Smooth muscle cell (in vitro differentiated cells): ENCODE measurements at regions not wholly inside any gene's neighbourhood (a gene's known extent, or its start where the extent isn't known, plus 50 kb on each side); places are given as distances from the start of the nearest gene placed in this dataset.

Experiments
- DNase-seq: peaks from one replicate; lab custom pipeline; 2025; ENCODE audit not compliant: unreplicated experiment; lab: John Stamatoyannopoulos, UW
- H2AFZ ChIP-seq: fragments of 200-600 bp; sonication (generic); 2 replicates; pipeline ENCODE4 v1.6.0; 2016; ENCODE audit warnings: antibody characterized with exemption, low read depth, mild to moderate bottlenecking
- H3F3A ChIP-seq: fragments of 200-600 bp; sonication (generic); 2 replicates; pipeline ENCODE4 v1.6.0; 2017; ENCODE audit warnings: antibody characterized with exemption, low read depth
- H3K27ac ChIP-seq: fragments of 200-600 bp; sonication (generic); 2 replicates; pipeline ENCODE4 v1.5.1; 2016; ENCODE audit warnings: low read depth, mild to moderate bottlenecking
- H3K27me3 ChIP-seq: fragments of 200-600 bp; sonication (generic); 2 replicates; pipeline ENCODE4 v1.6.1; 2016; ENCODE audit warnings: low read depth, mild to moderate bottlenecking
- H3K36me3 ChIP-seq: fragments of 200-600 bp; sonication (generic); 2 replicates; pipeline ENCODE4 v1.5.1; 2016; ENCODE audit warnings: low read depth
- H3K4me1 ChIP-seq: fragments of 200-600 bp; sonication (generic); 2 replicates; pipeline ENCODE4 v1.5.1; 2016; ENCODE audit warnings: low read depth
- H3K4me2 ChIP-seq: fragments of 200-600 bp; sonication (generic); 2 replicates; pipeline ENCODE4 v1.6.0; 2016; ENCODE audit warnings: mild to moderate bottlenecking
- H3K4me3 ChIP-seq: fragments of 200-600 bp; sonication (generic); 2 replicates; pipeline ENCODE4 v1.5.1; 2016; ENCODE audit warnings: mild to moderate bottlenecking
- H3K79me2 ChIP-seq: fragments of 200-600 bp; sonication (generic); 2 replicates; pipeline ENCODE4 v1.6.0; 2016; ENCODE audit warnings: low read depth, mild to moderate bottlenecking
- H3K9ac ChIP-seq: fragments of 200-600 bp; sonication (generic); 2 replicates; pipeline ENCODE4 v1.6.0; 2016; ENCODE audit warnings: low read depth
- H3K9me3 ChIP-seq: fragments of 200-600 bp; sonication (generic); replicated peaks from 2 replicates; pipeline ENCODE4 v1.5.1; 2016; ENCODE audit warnings: low read depth
- H4K20me1 ChIP-seq: fragments of 200-600 bp; sonication (generic); 2 replicates; pipeline ENCODE4 v1.6.0; 2016; ENCODE audit warnings: low read depth
- CTCF ChIP-seq: fragments of 200-600 bp; sonication (generic); IDR thresholded peaks from 2 replicates; pipeline ENCODE4 v1.5.1; 2017; ENCODE audit warnings: borderline replicate concordance, mild to moderate bottlenecking, antibody characterized with exemption; ENCODE audit not compliant: insufficient read depth, poor library complexity, severe bottlenecking
- WGBS: methylation state at CpG from one replicate; pipeline ENCODE4 v1.1.7; 2016; ENCODE audit warnings: low lambda C conversion rate; 5-methylcytosine and 5-hydroxymethylcytosine counted together

- no peak overlapping the region for H3K27ac ChIP-seq
Measured at GRCh38 chr1:196063952-196064351, 544.3 kb downstream of the KCNT2 start.

DNA sequence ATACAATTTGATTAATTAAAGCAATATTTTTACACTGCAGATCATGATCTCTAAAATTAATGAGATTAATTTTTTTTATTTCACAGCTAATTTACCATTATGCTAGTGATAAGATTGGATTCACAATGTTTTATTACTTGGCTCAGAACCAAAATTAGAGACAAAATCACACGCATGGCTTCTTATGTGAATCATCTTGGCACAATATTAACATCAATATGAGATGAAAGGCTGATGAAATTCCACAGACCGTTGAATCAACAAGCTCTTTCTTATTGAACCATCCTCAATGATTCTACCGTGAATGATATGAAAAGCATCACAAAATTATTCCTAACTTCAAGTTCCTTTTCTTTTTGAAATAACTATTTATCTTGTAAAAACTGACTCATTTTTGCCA lies 544.9 kb downstream of the KCNT2 start:
- H3K9me3 ChIP-seq, result no peaks in the 10 kb centered on the region
- no peaks in the 10 kb centered on the region for H3K79me2 ChIP-seq
- no peak for DNase-seq
- H3K27me3 ChIP-seq, result no peaks in the 10 kb centered on the region
- H3K9ac ChIP-seq, result no peak overlapping the region
- H3F3A ChIP-seq, result no peaks in the 10 kb centered on the region
- H4K20me1 ChIP-seq, result no peaks in the 10 kb centered on the region
- H3K27ac ChIP-seq, result no peak overlapping the region
- TF ChIP-seq CTCF, result no peak
- WGBS, result 95% methylated on average over 3 of the region's 3 CpGs
- no peak overlapping the region for H3K4me2 ChIP-seq
- H3K4me3 ChIP-seq, result no peak overlapping the region
- no peak overlapping the region for H2AFZ ChIP-seq
- no peaks in the 10 kb centered on the region for H3K36me3 ChIP-seq
- H3K4me1 ChIP-seq, result no peaks in the 10 kb centered on the region

More at GRCh38 chr1:196063952-196064351, 544.3 kb downstream of the KCNT2 start:
- Histone ChIP-seq H3K79me2 (no peaks in the 10 kb centered on the region), H3K4me2 (no peak overlapping the region), H3K4me3 (no peak overlapping the region), H3K9ac (no peak overlapping the region), H3K36me3 (no peaks in the 10 kb centered on the region), H3K27me3 (no peaks in the 10 kb centered on the region), H3F3A (no peaks in the 10 kb centered on the region), H4K20me1 (no peaks in the 10 kb centered on the region), H3K9me3 (no peaks in the 10 kb centered on the region), H3K4me1 (no peaks in the 10 kb centered on the region), H2AFZ (no peak overlapping the region)
- no peak for DNase-seq
- WGBS, result 91% methylated on average over 2 of the region's 2 CpGs
- TF ChIP-seq CTCF, result no peak

- no peak overlapping the region for H2AFZ ChIP-seq
- no peak overlapping the region for H3K4me2 ChIP-seq
- H3K4me1 ChIP-seq, result no peaks in the 10 kb centered on the region
- no peaks in the 10 kb centered on the region for H3K36me3 ChIP-seq
- no peaks in the 10 kb centered on the region for H3K9me3 ChIP-seq
- H3F3A ChIP-seq, result no peaks in the 10 kb centered on the region
- DNase-seq, result no peak
- no peaks in the 10 kb centered on the region for H4K20me1 ChIP-seq
- no peaks in the 10 kb centered on the region for H3K27me3 ChIP-seq
- H3K79me2 ChIP-seq, result no peaks in the 10 kb centered on the region
- TF ChIP-seq CTCF, result no peak
- no peak overlapping the region for H3K9ac ChIP-seq
- H3K4me3 ChIP-seq, result no peak overlapping the region
- no peak overlapping the region for H3K27ac ChIP-seq
Measured at GRCh38 chr1:196060539-196060938, 547.7 kb downstream of the KCNT2 start.

- Histone ChIP-seq H2AFZ (no peak overlapping the region), H3K4me1 (no peaks in the 10 kb centered on the region), H4K20me1 (no peaks in the 10 kb centered on the region), H3F3A (no peaks in the 10 kb centered on the region), H3K36me3 (no peaks in the 10 kb centered on the region), H3K4me3 (no peak overlapping the region), H3K9me3 (no peaks in the 10 kb centered on the region), H3K9ac (no peak overlapping the region), H3K79me2 (no peaks in the 10 kb centered on the region), H3K27me3 (no peaks in the 10 kb centered on the region), H3K4me2 (no peak overlapping the region), H3K27ac (no peak overlapping the region)
- no peak for DNase-seq
- no peak for TF ChIP-seq CTCF
Measured at GRCh38 chr1:196059210-196059609, 549.0 kb downstream of the KCNT2 start.
